ENCODE measurements at regions not wholly inside any gene's neighbourhood (a gene's known extent, or its start where the extent isn't known, plus 50 kb on each side); places are given as distances from the start of the nearest gene placed in this dataset.
A peak's percentile ranks its signal among the peaks of the same experiment; 100 is the strongest.

DNA sequence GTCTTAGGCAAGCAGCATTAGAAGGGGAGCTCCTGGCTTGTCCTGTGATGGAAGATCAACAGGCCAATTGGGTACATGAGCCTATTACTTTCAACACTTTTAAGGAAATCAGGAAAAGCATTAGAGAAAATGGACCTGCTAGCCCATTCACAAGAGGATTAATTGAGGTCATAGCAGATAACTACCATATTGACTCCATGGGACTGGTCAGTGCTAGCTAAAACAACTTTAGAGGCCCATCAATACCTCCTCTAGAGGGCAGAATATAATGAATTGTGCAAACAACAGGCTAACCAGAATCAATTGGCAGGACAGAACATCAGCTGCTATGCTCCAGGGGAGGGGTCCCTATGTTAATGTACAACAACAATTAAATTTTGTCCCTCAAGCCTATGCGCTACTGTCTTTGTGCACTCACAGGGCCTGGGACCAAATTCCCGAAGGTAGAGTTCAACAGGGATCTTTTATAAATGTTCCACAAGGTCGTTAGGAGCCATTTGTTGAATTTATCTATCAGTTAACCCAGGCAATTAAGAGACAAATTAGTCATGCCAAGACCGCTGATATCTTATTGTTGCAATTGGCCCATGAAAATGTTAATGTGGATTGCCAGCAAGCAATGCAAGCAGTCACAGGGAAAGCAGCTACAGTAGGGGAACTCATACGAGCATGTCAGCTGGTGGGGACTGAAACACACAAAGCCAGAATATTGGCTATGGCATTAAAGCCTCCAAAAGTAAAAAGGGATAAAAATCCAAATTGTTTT, 106.6 kb upstream of the BTN3A2 start:
- Histone ChIP-seq H3K9me2 (no peaks in the 10 kb centered on the region), H4K20me1 (ENCODE audit: insufficient read depth) (no peaks in the 10 kb centered on the region), H3K79me2 (ENCODE audit: insufficient read depth) (peaks cover 7% of the 10 kb centered on the region), H3K4me2 (no peak overlapping the region), H3K27me3 (ENCODE audit: insufficient read depth) (no peaks in the 10 kb centered on the region), H3K9me3 (no peaks in the 10 kb centered on the region), H3K4me3 (ENCODE audit: low read depth in 2 of 2, low read length in 1 of 2) (no peak overlapping the region), H2AFZ (ENCODE audit: low read depth) (no peak overlapping the region), H3K27ac (ENCODE audit: low read depth in 2 of 2, low read length in 1 of 2) (no peak overlapping the region; a peak in 1 of 4 replicates), H3K9ac (no peak overlapping the region), H3K4me1 (ENCODE audit: control insufficient read depth in 1 of 2, insufficient read depth in 2 of 2, low read depth in 1 of 2, low read length in 1 of 2) (peaks cover 0 to 15% of the 10 kb centered on the region in 2 experiments; a peak in 2 of 4 replicates), H3K36me3 (replicated peaks in 1 of 2; ENCODE audit: control insufficient read depth in 1 of 2, insufficient read depth in 2 of 2, low read length in 1 of 2) (peaks cover 0 to 4% of the 10 kb centered on the region in 2 experiments), H3F3A (replicated peaks; ENCODE audit: insufficient read depth) (peaks cover 2% of the 10 kb centered on the region)
- CTCF ChIA-PET: interaction anchor here (1.0 to 2.3 kb wide), 4 partner anchors 9 to 65 kb away, joined by 3 to 13 read pairs (median 6); a partner anchor contains a TSS
- no peak for TF ChIP-seq FOXM1 (IDR thresholded peaks at IDR 0.05; ENCODE audit: low read depth)
- TF ChIP-seq, protein P1, sequence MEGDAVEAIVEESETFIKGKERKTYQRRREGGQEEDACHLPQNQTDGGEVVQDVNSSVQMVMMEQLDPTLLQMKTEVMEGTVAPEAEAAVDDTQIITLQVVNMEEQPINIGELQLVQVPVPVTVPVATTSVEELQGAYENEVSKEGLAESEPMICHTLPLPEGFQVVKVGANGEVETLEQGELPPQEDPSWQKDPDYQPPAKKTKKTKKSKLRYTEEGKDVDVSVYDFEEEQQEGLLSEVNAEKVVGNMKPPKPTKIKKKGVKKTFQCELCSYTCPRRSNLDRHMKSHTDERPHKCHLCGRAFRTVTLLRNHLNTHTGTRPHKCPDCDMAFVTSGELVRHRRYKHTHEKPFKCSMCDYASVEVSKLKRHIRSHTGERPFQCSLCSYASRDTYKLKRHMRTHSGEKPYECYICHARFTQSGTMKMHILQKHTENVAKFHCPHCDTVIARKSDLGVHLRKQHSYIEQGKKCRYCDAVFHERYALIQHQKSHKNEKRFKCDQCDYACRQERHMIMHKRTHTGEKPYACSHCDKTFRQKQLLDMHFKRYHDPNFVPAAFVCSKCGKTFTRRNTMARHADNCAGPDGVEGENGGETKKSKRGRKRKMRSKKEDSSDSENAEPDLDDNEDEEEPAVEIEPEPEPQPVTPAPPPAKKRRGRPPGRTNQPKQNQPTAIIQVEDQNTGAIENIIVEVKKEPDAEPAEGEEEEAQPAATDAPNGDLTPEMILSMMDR (IDR thresholded peaks at IDR 0.05): peak; percentile 44
- TF ChIP-seq, protein P2, sequence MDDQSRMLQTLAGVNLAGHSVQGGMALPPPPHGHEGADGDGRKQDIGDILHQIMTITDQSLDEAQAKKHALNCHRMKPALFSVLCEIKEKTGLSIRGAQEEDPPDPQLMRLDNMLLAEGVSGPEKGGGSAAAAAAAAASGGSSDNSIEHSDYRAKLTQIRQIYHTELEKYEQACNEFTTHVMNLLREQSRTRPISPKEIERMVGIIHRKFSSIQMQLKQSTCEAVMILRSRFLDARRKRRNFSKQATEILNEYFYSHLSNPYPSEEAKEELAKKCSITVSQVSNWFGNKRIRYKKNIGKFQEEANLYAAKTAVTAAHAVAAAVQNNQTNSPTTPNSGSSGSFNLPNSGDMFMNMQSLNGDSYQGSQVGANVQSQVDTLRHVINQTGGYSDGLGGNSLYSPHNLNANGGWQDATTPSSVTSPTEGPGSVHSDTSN (IDR thresholded peaks at IDR 0.05): no peak
- no peak for TF ChIP-seq GATA2 (CRISPR knock-in tag; IDR thresholded peaks at IDR 0.05)
- no peak for TF ChIP-seq JUND (IDR thresholded peaks at IDR 0.05)
- no peak for DNase-seq
- WGBS (ENCODE audit: low lambda C conversion rate): 90% methylated on average over 5 of the region's 5 CpGs
- POLR2A ChIA-PET: interaction anchor here (1.2 to 2.1 kb wide), 6 partner anchors 8 to 70 kb away, joined by 3 to 19 read pairs (median 4); a partner anchor contains a TSS

DNA sequence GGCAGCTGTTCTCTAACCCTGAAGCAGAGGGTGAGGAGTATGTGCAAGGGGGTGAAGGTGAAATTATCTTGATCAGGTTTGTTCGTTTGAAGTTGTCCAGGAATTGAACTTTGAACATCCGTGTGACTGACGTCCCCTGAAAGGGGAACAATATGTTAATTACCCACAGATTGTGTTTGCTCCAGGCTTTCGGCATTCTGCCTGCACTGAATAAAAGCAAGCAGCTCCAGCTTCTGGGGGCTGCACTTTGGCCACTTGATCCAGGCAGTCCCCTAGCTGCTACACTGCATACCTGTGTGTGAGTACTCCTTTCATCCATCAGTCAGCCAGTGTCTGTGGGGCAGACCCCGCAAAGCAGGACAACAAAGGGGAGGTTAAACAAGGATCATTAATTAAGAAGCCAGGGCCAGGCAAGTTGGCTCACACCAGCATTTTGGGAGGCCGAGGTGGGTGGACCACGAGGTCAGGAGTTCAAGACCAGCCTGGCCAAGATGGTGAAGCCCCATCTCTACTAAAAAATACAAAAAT, 104.8 kb upstream of the BTN3A2 start:
- Histone ChIP-seq H2AFZ (ENCODE audit: low read depth) (no peak overlapping the region), H3K36me3 (replicated peaks in 1 of 2; ENCODE audit: control insufficient read depth in 1 of 2, insufficient read depth in 2 of 2, low read length in 1 of 2) (peaks cover 0 to 4% of the 10 kb centered on the region in 2 experiments), H3K27ac (ENCODE audit: low read depth in 2 of 2, low read length in 1 of 2) (no peak overlapping the region), H3K9ac (no peak overlapping the region), H3K79me2 (ENCODE audit: insufficient read depth) (no peaks in the 10 kb centered on the region), H3K9me2 (no peaks in the 10 kb centered on the region), H4K20me1 (ENCODE audit: insufficient read depth) (no peaks in the 10 kb centered on the region), H3K4me2 (no peak overlapping the region), H3K4me1 (ENCODE audit: control insufficient read depth in 1 of 2, insufficient read depth in 2 of 2, low read depth in 1 of 2, low read length in 1 of 2) (peaks cover 0 to 10% of the 10 kb centered on the region in 2 experiments; a peak in 2 of 4 replicates), H3F3A (replicated peaks; ENCODE audit: insufficient read depth) (no peaks in the 10 kb centered on the region), H3K27me3 (ENCODE audit: insufficient read depth) (no peaks in the 10 kb centered on the region), H3K4me3 (ENCODE audit: low read depth in 2 of 2, low read length in 1 of 2) (no peak overlapping the region), H3K9me3 (no peaks in the 10 kb centered on the region)
- CTCF ChIA-PET: interaction anchor here (1.0 kb wide), 1 partner anchor 9 kb away, joined by 3 read pairs; a partner anchor contains a TSS
- POLR2A ChIA-PET: interaction anchor here (1.3 to 2.2 kb wide), 2 partner anchors 9 to 11 kb away, joined by 4 to 21 read pairs; a partner anchor contains a TSS
- 87% methylated on average over 7 of the region's 7 CpGs for whole genome bisulfite sequencing (ENCODE audit: low lambda C conversion rate)
- DNase-seq: no peak
- TF ChIP-seq RCOR1 (IDR thresholded peaks at IDR 0.05; ENCODE audit: low read length): no peak
- TF ChIP-seq, protein P3, sequence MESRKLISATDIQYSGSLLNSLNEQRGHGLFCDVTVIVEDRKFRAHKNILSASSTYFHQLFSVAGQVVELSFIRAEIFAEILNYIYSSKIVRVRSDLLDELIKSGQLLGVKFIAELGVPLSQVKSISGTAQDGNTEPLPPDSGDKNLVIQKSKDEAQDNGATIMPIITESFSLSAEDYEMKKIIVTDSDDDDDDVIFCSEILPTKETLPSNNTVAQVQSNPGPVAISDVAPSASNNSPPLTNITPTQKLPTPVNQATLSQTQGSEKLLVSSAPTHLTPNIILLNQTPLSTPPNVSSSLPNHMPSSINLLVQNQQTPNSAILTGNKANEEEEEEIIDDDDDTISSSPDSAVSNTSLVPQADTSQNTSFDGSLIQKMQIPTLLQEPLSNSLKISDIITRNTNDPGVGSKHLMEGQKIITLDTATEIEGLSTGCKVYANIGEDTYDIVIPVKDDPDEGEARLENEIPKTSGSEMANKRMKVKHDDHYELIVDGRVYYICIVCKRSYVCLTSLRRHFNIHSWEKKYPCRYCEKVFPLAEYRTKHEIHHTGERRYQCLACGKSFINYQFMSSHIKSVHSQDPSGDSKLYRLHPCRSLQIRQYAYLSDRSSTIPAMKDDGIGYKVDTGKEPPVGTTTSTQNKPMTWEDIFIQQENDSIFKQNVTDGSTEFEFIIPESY (IDR thresholded peaks at IDR 0.05; ENCODE audit: borderline replicate concordance, low read depth): no peak
- no peak for TF ChIP-seq EZH2phosphoT487 (IDR thresholded peaks at IDR 0.05; ENCODE audit: borderline replicate concordance, low read depth)

All from SK-N-SH (cell line).